ENCODE measurements at regions not wholly inside any gene's neighbourhood (a gene's known extent, or its start where the extent isn't known, plus 50 kb on each side); places are given as distances from the start of the nearest gene placed in this dataset.
"Not testable (repeated sequence)": the region's sequence is repeated elsewhere in the genome, so short reads cannot be mapped to it uniquely, and the experiment has no call there.

GRCh38 chr2:207328944-207329386 is 163.2 kb upstream of the KLF7 start:
- DNase-seq (ENCODE audit: low spot score) = no peak

GRCh38 chr2:207330912-207331311 is 165.2 kb upstream of the KLF7 start:
- no peak for DNase-seq (ENCODE audit: low spot score)

GRCh38 chr2:207331674-207332073 is 165.9 kb upstream of the KLF7 start:
- DNase-seq (ENCODE audit: low spot score) = no peak

GRCh38 chr2:207332480-207333212 is 166.9 kb upstream of the KLF7 start:
- no peak for DNase-seq (ENCODE audit: low spot score)

- DNase-seq (ENCODE audit: low spot score) = no peak
These were observed 168.0 kb upstream of the KLF7 start for GRCh38 chr2:207333599-207334300.

- no peak for DNase-seq (ENCODE audit: low spot score)
These were observed 168.5 kb upstream of the KLF7 start for GRCh38 chr2:207334301-207334623.

- DNase-seq (ENCODE audit: low spot score) = no peak
These were observed 169.1 kb upstream of the KLF7 start for GRCh38 chr2:207334624-207335371.

- no peak for DNase-seq (ENCODE audit: low spot score)
These were observed 171.8 kb upstream of the KLF7 start for GRCh38 chr2:207337234-207338219.

- DNase-seq (ENCODE audit: low spot score) = no peak
These were observed 172.5 kb upstream of the KLF7 start for GRCh38 chr2:207338220-207338607.

- DNase-seq (ENCODE audit: low spot score) = no peak
These were observed 172.9 kb upstream of the KLF7 start for GRCh38 chr2:207338610-207339009.

GRCh38 chr2:207341112-207341750 is 175.5 kb upstream of the KLF7 start:
- no peak for DNase-seq (ENCODE audit: low spot score)

- DNase-seq (ENCODE audit: low spot score) = no peak
These were observed 176.1 kb upstream of the KLF7 start for GRCh38 chr2:207341804-207342203.

- not testable (repeated sequence) for DNase-seq (ENCODE audit: low spot score)
These were observed 179.0 kb upstream of the KLF7 start for GRCh38 chr2:207344596-207345394.

- no peak for DNase-seq (ENCODE audit: low spot score)
These were observed 178.6 kb upstream of the CREB1 start for GRCh38 chr2:207351171-207351570.

GRCh38 chr2:207352978-207353671 is 176.6 kb upstream of the CREB1 start:
- no peak for DNase-seq (ENCODE audit: low spot score)

- DNase-seq (ENCODE audit: low spot score) = no peak
These were observed 175.9 kb upstream of the CREB1 start for GRCh38 chr2:207353836-207354235.

GRCh38 chr2:207354462-207354861 is 175.3 kb upstream of the CREB1 start:
- no peak for DNase-seq (ENCODE audit: low spot score)

GRCh38 chr2:207356567-207356966 is 173.2 kb upstream of the CREB1 start:
- DNase-seq (ENCODE audit: low spot score) = no peak

- no peak for DNase-seq (ENCODE audit: low spot score)
These were observed 172.5 kb upstream of the CREB1 start for GRCh38 chr2:207357216-207357615.

- DNase-seq (ENCODE audit: low spot score) = no peak
These were observed 167.0 kb upstream of the CREB1 start for GRCh38 chr2:207362716-207363115.

Data from D341Med (cell line).